NCI-H748 treated with DMSO at 0.1 percent for 48 hours (cell line): ENCODE measurements at regions not wholly inside any gene's neighbourhood (a gene's known extent, or its start where the extent isn't known, plus 50 kb on each side); places are given as distances from the start of the nearest gene placed in this dataset.
A peak's percentile ranks its signal among the peaks of the same experiment; 100 is the strongest.
"Not testable (repeated sequence)": the region's sequence is repeated elsewhere in the genome, so short reads cannot be mapped to it uniquely, and the experiment has no call there.

Source experiments
- DNase-seq: peaks from one replicate; lab custom pipeline; 2025; lab: John Stamatoyannopoulos, UW

GRCh38 chr14:106518054-106518943 lies 991.9 kb downstream of the TMEM121 start:
- DNase-seq, result no peak

GRCh38 chr14:106522118-106522517 lies 995.7 kb downstream of the TMEM121 start:
- not testable (repeated sequence) for DNase-seq

GRCh38 chr14:106522990-106523389 lies 996.6 kb downstream of the TMEM121 start:
- no peak for DNase-seq

GRCh38 chr14:106528717-106529116 lies 1002.3 kb downstream of the TMEM121 start:
- DNase-seq, result no peak

- DNase-seq, result no peak
These were observed 1003.6 kb downstream of the TMEM121 start for GRCh38 chr14:106530031-106530422.

GRCh38 chr14:106530423-106531107 lies 1004.2 kb downstream of the TMEM121 start:
- no peak for DNase-seq

GRCh38 chr14:106537597-106537996 lies 1011.2 kb downstream of the TMEM121 start:
- not testable (repeated sequence) for DNase-seq

GRCh38 chr14:106538201-106538600 lies 1011.8 kb downstream of the TMEM121 start:
- no peak for DNase-seq

- no peak for DNase-seq
These were observed 1021.5 kb downstream of the TMEM121 start for GRCh38 chr14:106547735-106548434.

GRCh38 chr14:106549064-106549463 lies 1022.7 kb downstream of the TMEM121 start:
- DNase-seq, result no peak

- peak; percentile 15 for DNase-seq
These were observed 1024.9 kb downstream of the TMEM121 start for GRCh38 chr14:106551265-106551664.

GRCh38 chr14:106556211-106556610 lies 1029.8 kb downstream of the TMEM121 start:
- DNase-seq, result not testable (repeated sequence)

- peak; percentile 20 for DNase-seq
These were observed 1030.4 kb downstream of the TMEM121 start for GRCh38 chr14:106556665-106557289.

GRCh38 chr14:106562451-106562850 lies 1036.1 kb downstream of the TMEM121 start:
- no peak for DNase-seq

GRCh38 chr14:106564058-106564643 lies 1037.8 kb downstream of the TMEM121 start:
- peak; percentile 52 for DNase-seq

GRCh38 chr14:106578481-106578880 lies 1052.1 kb downstream of the TMEM121 start:
- DNase-seq, result no peak

GRCh38 chr14:106579084-106579483 lies 1052.7 kb downstream of the TMEM121 start:
- DNase-seq, result no peak

- DNase-seq, result no peak
These were observed 1059.3 kb downstream of the TMEM121 start for GRCh38 chr14:106585692-106586091.

- peak; percentile 26 for DNase-seq
These were observed 1059.8 kb downstream of the TMEM121 start for GRCh38 chr14:106586098-106586704.

- not testable (repeated sequence) for DNase-seq
These were observed 1065.2 kb downstream of the TMEM121 start for GRCh38 chr14:106591539-106591938.
